HS-27A (cell line): ENCODE measurements at regions not wholly inside any gene's neighbourhood (a gene's known extent, or its start where the extent isn't known, plus 50 kb on each side); places are given as distances from the start of the nearest gene placed in this dataset.

Source experiments
- DNase-seq: peaks from one replicate; pipeline ENCODE4 v3.0.0-alpha.2; 2012; ENCODE audit warnings: low read depth, missing footprints

- DNase-seq, result no peak
Measured at GRCh38 chr18:42401131-42401673, 446.2 kb downstream of the PIK3C3 start.

- DNase-seq, result no peak
Measured at GRCh38 chr18:42404151-42404550, 449.1 kb downstream of the PIK3C3 start.

- no peak for DNase-seq
Measured at GRCh38 chr18:42409005-42409404, 454.0 kb downstream of the PIK3C3 start.

- no peak for DNase-seq
Measured at GRCh38 chr18:42412281-42412680, 457.2 kb downstream of the PIK3C3 start.

GRCh38 chr18:42412896-42413295 lies 457.9 kb downstream of the PIK3C3 start:
- no peak for DNase-seq

- DNase-seq, result no peak
Measured at GRCh38 chr18:42413870-42414269, 458.8 kb downstream of the PIK3C3 start.

GRCh38 chr18:42414756-42415454 lies 459.9 kb downstream of the PIK3C3 start:
- no peak for DNase-seq

- DNase-seq, result no peak
Measured at GRCh38 chr18:42417189-42417588, 462.2 kb downstream of the PIK3C3 start.

GRCh38 chr18:42418121-42418520 lies 463.1 kb downstream of the PIK3C3 start:
- DNase-seq, result no peak

GRCh38 chr18:42425025-42425424 lies 470.0 kb downstream of the PIK3C3 start:
- no peak for DNase-seq

- no peak for DNase-seq
Measured at GRCh38 chr18:42426496-42427015, 471.5 kb downstream of the PIK3C3 start.

GRCh38 chr18:42429196-42429595 lies 474.2 kb downstream of the PIK3C3 start:
- no peak for DNase-seq

GRCh38 chr18:42436222-42436765 lies 481.3 kb downstream of the PIK3C3 start:
- no peak for DNase-seq

- no peak for DNase-seq
Measured at GRCh38 chr18:42437001-42437400, 482.0 kb downstream of the PIK3C3 start.

GRCh38 chr18:42437646-42438045 lies 482.6 kb downstream of the PIK3C3 start:
- no peak for DNase-seq

GRCh38 chr18:42442656-42443055 lies 487.6 kb downstream of the PIK3C3 start:
- DNase-seq, result no peak

- no peak for DNase-seq
Measured at GRCh38 chr18:42444349-42444748, 489.3 kb downstream of the PIK3C3 start.

GRCh38 chr18:42445359-42445758 lies 490.3 kb downstream of the PIK3C3 start:
- DNase-seq, result no peak

GRCh38 chr18:42446195-42446594 lies 491.2 kb downstream of the PIK3C3 start:
- peak; percentile 34 for DNase-seq

GRCh38 chr18:42447688-42448087 lies 492.7 kb downstream of the PIK3C3 start:
- DNase-seq, result no peak

GRCh38 chr18:42458226-42458625 lies 503.2 kb downstream of the PIK3C3 start:
- no peak for DNase-seq

- no peak for DNase-seq
Measured at GRCh38 chr18:42459873-42460272, 504.8 kb downstream of the PIK3C3 start.

- no peak for DNase-seq
Measured at GRCh38 chr18:42471885-42472284, 516.9 kb downstream of the PIK3C3 start.

GRCh38 chr18:42473611-42474010 lies 518.6 kb downstream of the PIK3C3 start:
- no peak for DNase-seq
